Breast epithelium (tissue), 4 donors: ENCODE measurements at regions not wholly inside any gene's neighbourhood (a gene's known extent, or its start where the extent isn't known, plus 50 kb on each side); places are given as distances from the start of the nearest gene placed in this dataset.
"Not testable (repeated sequence)": the region's sequence is repeated elsewhere in the genome, so short reads cannot be mapped to it uniquely, and the experiment has no call there.

Experiments
- DNase-seq, 2 donors: peaks; one replicate each; pipeline ENCODE4 v3.0.0-alpha.2; 2019; ENCODE audit warnings: low spot score in 2 of 2
- H3K27ac ChIP-seq, 2 donors: fragments of 200-600 bp; sonication (generic) in 1 of 2; one replicate each; pipeline ENCODE4 v1.5.1; 2016 to 2019; ENCODE audit warnings: mild to moderate bottlenecking in 1 of 2
- H3K27me3 ChIP-seq, 2 donors: fragments of 200-600 bp; sonication (generic) in 1 of 2; one replicate each; pipeline versions ENCODE4 v1.5.1 to v1.6.0; 2017 to 2019; ENCODE audit warnings: control low read depth in 1 of 2, mild to moderate bottlenecking in 1 of 2
- H3K36me3 ChIP-seq: fragments of 200-600 bp; one replicate; pipeline ENCODE4 v1.5.1; 2019
- H3K4me1 ChIP-seq, 2 donors: fragments of 200-600 bp; sonication (generic); one replicate each; pipeline ENCODE4 v1.5.1; 2016 to 2019; ENCODE audit warnings: control low read depth in 1 of 2
- H3K4me3 ChIP-seq, 3 donors: fragments of 200-600 bp; sonication (generic); 1 replicate in 2 of 3; 2 replicates in 1 of 3; pipeline ENCODE4 v1.5.1; 2016 to 2019; ENCODE audit warnings: mild to moderate bottlenecking in 3 of 3, moderate library complexity in 2 of 3
- H3K9me3 ChIP-seq, 2 donors: fragments of 200-600 bp; sonication (generic) in 1 of 2; one replicate each; pipeline ENCODE4 v1.5.1; 2016 to 2019; ENCODE audit warnings: control low read depth in 1 of 2
- CTCF ChIP-seq, 3 donors: fragments of 450-650 bp; IDR thresholded peaks; one replicate each; pipeline ENCODE4 v1.5.1; 2016 to 2017; ENCODE audit warnings: antibody characterized with exemption in 3 of 3, mild to moderate bottlenecking in 3 of 3, moderate library complexity in 3 of 3
- POLR2A ChIP-seq: fragments of 450-650 bp; IDR thresholded peaks from one replicate; pipeline ENCODE4 v1.6.1; 2016; ENCODE audit warnings: antibody characterized with exemption, mild to moderate bottlenecking, moderate library complexity
- POLR2AphosphoS5 ChIP-seq, 3 donors: sonication (generic); formaldehyde crosslinking; IDR thresholded peaks; one replicate each; pipeline ENCODE4 v1.6.1; 2017; ENCODE audit warnings: antibody characterized with exemption in 3 of 3
- intact Hi-C: fragments of 100-400 bp; cut with DNase I; formaldehyde crosslinking; loops from one replicate; pipeline ENCODE4 v1.15.1; 2023; ENCODE audit warnings: low total_unique reads

GRCh38 chr15:92724144-92724543, 68.6 kb upstream of the FAM174B start:
- Histone ChIP-seq H3K4me3 (no peak overlapping the region), H3K4me1 (no peaks in the 10 kb centered on the region), H3K36me3 (no peaks in the 10 kb centered on the region), H3K9me3 (peaks cover 0 to 4% of the 10 kb centered on the region in 2 donors), H3K27me3 (no peaks in the 10 kb centered on the region), H3K27ac (no peak overlapping the region)
- no peak for TF ChIP-seq POLR2AphosphoS5 (IDR thresholded peaks at IDR 0.05)
- TF ChIP-seq POLR2A: no peak
- no peak for TF ChIP-seq CTCF (IDR thresholded peaks at IDR 0.05)
- intact Hi-C loops: no loop called here
- no peak for DNase-seq

- DNase-seq: no peak
- intact Hi-C loops: no loop called here
- H3K27me3 ChIP-seq: no peaks in the 10 kb centered on the region
- H3K4me1 ChIP-seq: no peaks in the 10 kb centered on the region
- no peaks in the 10 kb centered on the region for H3K36me3 ChIP-seq
- no peak for TF ChIP-seq POLR2A
- no peak overlapping the region for H3K27ac ChIP-seq
- no peak overlapping the region for H3K4me3 ChIP-seq
- H3K9me3 ChIP-seq: peaks cover 0 to 4% of the 10 kb centered on the region in 2 donors
Observed at GRCh38 chr15:92725171-92725570, 69.6 kb upstream of the FAM174B start.

GRCh38 chr15:92728266-92728665, 72.7 kb upstream of the FAM174B start:
- intact Hi-C loops: no loop called here
- Histone ChIP-seq H3K4me3 (no peak overlapping the region), H3K36me3 (no peaks in the 10 kb centered on the region), H3K27me3 (no peaks in the 10 kb centered on the region), H3K9me3 (no peaks in the 10 kb centered on the region), H3K27ac (no peak overlapping the region), H3K4me1 (no peaks in the 10 kb centered on the region)
- no peak for DNase-seq
- TF ChIP-seq POLR2A: no peak
- TF ChIP-seq POLR2AphosphoS5 (IDR thresholded peaks at IDR 0.05): no peak
- TF ChIP-seq CTCF (IDR thresholded peaks at IDR 0.05): no peak

GRCh38 chr15:92733090-92733933, 77.7 kb upstream of the FAM174B start:
- H3K4me3 ChIP-seq: peak overlapping the region; percentile 36 to 64 (median 47)
- TF ChIP-seq CTCF (IDR thresholded peaks at IDR 0.05) (no peak), POLR2A (no peak), POLR2AphosphoS5 (IDR thresholded peaks at IDR 0.05) (no peak)
- no peaks in the 10 kb centered on the region for H3K9me3 ChIP-seq
- no peak for DNase-seq
- peak overlapping the region; percentile 32 to 66 for H3K27ac ChIP-seq
- H3K36me3 ChIP-seq: no peaks in the 10 kb centered on the region
- no peaks in the 10 kb centered on the region for H3K4me1 ChIP-seq
- intact Hi-C loops: no loop called here
- H3K27me3 ChIP-seq: no peaks in the 10 kb centered on the region

- Histone ChIP-seq H3K27ac (peak overlapping the region; percentile 32 to 66), H3K27me3 (no peaks in the 10 kb centered on the region), H3K36me3 (no peaks in the 10 kb centered on the region), H3K4me3 (peak overlapping the region; percentile 36 to 64 (median 47)), H3K9me3 (no peaks in the 10 kb centered on the region), H3K4me1 (no peaks in the 10 kb centered on the region)
- DNase-seq: no peak
- intact Hi-C loops: no loop called here
- no peak for TF ChIP-seq POLR2A
- no peak for TF ChIP-seq POLR2AphosphoS5 (IDR thresholded peaks at IDR 0.05)
- TF ChIP-seq CTCF (IDR thresholded peaks at IDR 0.05): no peak
Observed at GRCh38 chr15:92733934-92734521, 78.5 kb upstream of the FAM174B start.

- not testable (repeated sequence) for H3K9me3 ChIP-seq, H3K27ac ChIP-seq, H3K27me3 ChIP-seq, DNase-seq, H3K4me1 ChIP-seq, H3K36me3 ChIP-seq, H3K4me3 ChIP-seq
- intact Hi-C loops: loop anchor here (5.0 kb wide), 1 partner anchor 1198 kb away; no protein-coding TSS in a partner anchor
Observed at GRCh38 chr15:92739246-92739645, 83.7 kb upstream of the FAM174B start.
